H1 (cell line): ENCODE measurements at regions not wholly inside any gene's neighbourhood (a gene's known extent, or its start where the extent isn't known, plus 50 kb on each side); places are given as distances from the start of the nearest gene placed in this dataset.

Experiments
- CTCF ChIA-PET: fragments of 300-600 bp; sonication (Branson Sonifier 250); formaldehyde crosslinking; loops from one replicate; lab custom pipeline; 2021; ENCODE audit not compliant: partially characterized antibody; lab: Charles Lee
- POLR2A ChIA-PET: fragments of 300-600 bp; sonication (Branson Sonifier 250); formaldehyde crosslinking; loops from one replicate; lab custom pipeline; 2021; ENCODE audit warnings: inconsistent platforms; ENCODE audit not compliant: partially characterized antibody; lab: Charles Lee
- DNase-seq, 2 experiments: peaks; one replicate each; pipeline versions ENCODE4 v3.0.0 to v3.0.0-alpha.2; 2010 to 2022; ENCODE audit warnings: low spot score in 2 of 2, low read depth in 1 of 2, mixed read lengths in 1 of 2
- FAIRE-seq: peaks from 2 replicates; lab custom pipeline; 2011; peaks lifted over from hg19 to GRCh38; lab: Jason Lieb, UNC
- H2AFZ ChIP-seq: 2 replicates; pipeline ENCODE4 v1.8.1; 2012; ENCODE audit warnings: low read length, inconsistent platforms
- H2AK5ac ChIP-seq: 2 replicates; pipeline ENCODE4 v1.6.1; 2013; ENCODE audit warnings: low read depth, low read length
- H2BK120ac ChIP-seq: replicated peaks from 2 replicates; pipeline ENCODE3; 2013; ENCODE audit warnings: low read depth, low read length, inconsistent platforms
- H2BK12ac ChIP-seq: 2 replicates; pipeline ENCODE4 v1.6.1; 2013; ENCODE audit warnings: low read depth, low read length
- H2BK15ac ChIP-seq: 2 replicates; pipeline ENCODE4 v1.6.1; 2013; ENCODE audit warnings: low read length
- H2BK20ac ChIP-seq: 2 replicates; pipeline ENCODE4 v1.6.1; 2013; ENCODE audit warnings: low read length
- H2BK5ac ChIP-seq: 2 replicates; pipeline ENCODE4 v1.6.1; 2013; ENCODE audit warnings: low read depth, low read length
- H3K14ac ChIP-seq: 2 replicates; pipeline ENCODE4 v1.6.1; 2013; ENCODE audit warnings: inconsistent platforms; ENCODE audit not compliant: insufficient read length
- H3K18ac ChIP-seq: 2 replicates; pipeline ENCODE4 v1.6.1; 2013; ENCODE audit warnings: low read length; ENCODE audit errors: extremely low read depth
- H3K23ac ChIP-seq: 2 replicates; pipeline ENCODE4 v1.6.1; 2013; ENCODE audit warnings: inconsistent platforms; ENCODE audit not compliant: insufficient read length
- H3K23me2 ChIP-seq: 2 replicates; pipeline ENCODE4 v1.6.1; 2013; ENCODE audit warnings: low read depth, low read length
- H3K27ac ChIP-seq: 2 replicates; pipeline ENCODE4 v1.6.1; 2011; ENCODE audit warnings: low read depth, low read length, inconsistent platforms
- H3K27me3 ChIP-seq, 4 experiments: replicated peaks in 1 of 4; 1 replicate in 1 of 4; 2 replicates in 3 of 4; pipeline versions ENCODE4 v1.6.1 to v1.8.1; 2011 to 2013; ENCODE audit warnings: low read length in 3 of 4, mild to moderate bottlenecking in 3 of 4, inconsistent platforms in 2 of 4, mixed read lengths in 2 of 4, moderate library complexity in 1 of 4; ENCODE audit not compliant: control insufficient read depth in 3 of 4, insufficient read depth in 3 of 4; ENCODE audit errors: extremely low read depth in 1 of 4
- H3K36me3 ChIP-seq, 4 experiments: 2 replicates each; pipeline versions ENCODE4 v1.6.1 to v1.8.1; 2011 to 2013; ENCODE audit warnings: mild to moderate bottlenecking in 4 of 4, low read length in 3 of 4, moderate library complexity in 2 of 4, control low read depth in 1 of 4, inconsistent platforms in 1 of 4; ENCODE audit not compliant: insufficient read depth in 4 of 4, control insufficient read depth in 2 of 4
- H3K4ac ChIP-seq: replicated peaks from 2 replicates; pipeline ENCODE3; 2013; ENCODE audit warnings: low read length, low read depth, mixed read lengths, inconsistent platforms; ENCODE audit not compliant: insufficient read length
- H3K4me1 ChIP-seq, 4 experiments: replicated peaks in 1 of 4; 1 replicate in 1 of 4; 2 replicates in 3 of 4; pipeline versions ENCODE4 v1.6.1 to v1.8.1; 2011 to 2013; ENCODE audit warnings: low read length in 3 of 4, inconsistent platforms in 2 of 4, mixed read lengths in 1 of 4; ENCODE audit not compliant: insufficient read depth in 4 of 4, control insufficient read depth in 3 of 4
- H3K4me2 ChIP-seq, 2 experiments: 2 replicates each; pipeline versions ENCODE4 v1.6.1 to v1.8.1; 2011 to 2013; ENCODE audit warnings: low read depth in 2 of 2, low read length in 2 of 2, control low read depth in 1 of 2, inconsistent platforms in 1 of 2, mild to moderate bottlenecking in 1 of 2; ENCODE audit not compliant: insufficient read depth in 1 of 2
- H3K4me3 ChIP-seq, 4 experiments: fragments of 200-600, 300-600 bp in 1 of 4; sonication (generic), shearing (Covaris generic), sonication (Bioruptor Twin) in 1 of 4; 2 replicates each; pipeline versions ENCODE4 v1.5.1 to v1.8.1; 2011 to 2016; ENCODE audit warnings: low read length in 4 of 4, low read depth in 3 of 4, control low read depth in 2 of 4, inconsistent platforms in 2 of 4, mild to moderate bottlenecking in 2 of 4, mixed read lengths in 1 of 4, moderate library complexity in 1 of 4; ENCODE audit not compliant: insufficient read depth in 2 of 4; ENCODE audit errors: extremely low read depth in 1 of 4
- H3K56ac ChIP-seq: replicated peaks from 2 replicates; pipeline ENCODE3; 2013; ENCODE audit warnings: low read depth, mild to moderate bottlenecking, mixed read lengths, low read length, inconsistent platforms; ENCODE audit not compliant: insufficient read length
- H3K79me1 ChIP-seq: 2 replicates; pipeline ENCODE4 v1.6.1; 2013; ENCODE audit warnings: low read depth, low read length, control low read depth
- H3K79me2 ChIP-seq, 2 experiments: 2 replicates each; pipeline versions ENCODE4 v1.6.1 to v1.8.1; 2012 to 2013; ENCODE audit warnings: low read length in 2 of 2, mild to moderate bottlenecking in 2 of 2, inconsistent platforms in 1 of 2; ENCODE audit not compliant: insufficient read depth in 2 of 2, control insufficient read depth in 1 of 2
- H3K9ac ChIP-seq, 4 experiments: replicated peaks in 1 of 4; 1 replicate in 1 of 4; 2 replicates in 3 of 4; pipeline versions ENCODE4 v1.6.1 to v1.8.1; 2011 to 2013; ENCODE audit warnings: low read depth in 3 of 4, low read length in 3 of 4, control low read depth in 2 of 4, mild to moderate bottlenecking in 2 of 4, moderate library complexity in 2 of 4, inconsistent platforms in 1 of 4; ENCODE audit errors: extremely low read depth in 1 of 4
- H3K9me3 ChIP-seq, 2 experiments: 2 replicates each; pipeline versions ENCODE4 v1.6.1 to v1.8.1; 2012 to 2013; ENCODE audit warnings: mild to moderate bottlenecking in 2 of 2, moderate library complexity in 2 of 2, control low read depth in 1 of 2, inconsistent platforms in 1 of 2, low read depth in 1 of 2, low read length in 1 of 2, mixed read lengths in 1 of 2; ENCODE audit not compliant: insufficient read depth in 2 of 2
- H4K20me1 ChIP-seq, 2 experiments: replicated peaks in 1 of 2; 2 replicates each; pipeline versions ENCODE3 to v1.8.1; 2011 to 2013; ENCODE audit warnings: inconsistent platforms in 2 of 2, low read length in 2 of 2, mild to moderate bottlenecking in 1 of 2; ENCODE audit not compliant: insufficient read depth in 2 of 2, control insufficient read depth in 1 of 2
- H4K5ac ChIP-seq: 2 replicates; pipeline ENCODE4 v1.6.1; 2013; ENCODE audit warnings: low read length, low read depth, mixed read lengths, inconsistent platforms; ENCODE audit not compliant: insufficient read length
- H4K8ac ChIP-seq: 2 replicates; pipeline ENCODE4 v1.8.0; 2013; ENCODE audit warnings: mild to moderate bottlenecking, moderate library complexity, low read length, inconsistent platforms; ENCODE audit not compliant: insufficient read depth; ENCODE audit errors: extremely low read depth
- H4K91ac ChIP-seq: replicated peaks from 2 replicates; pipeline ENCODE3; 2013; ENCODE audit warnings: low read length, mixed read lengths, inconsistent platforms; ENCODE audit not compliant: insufficient read length
- CHD2 ChIP-seq: IDR thresholded peaks from 2 replicates; pipeline ENCODE4 v1.6.1; 2012; ENCODE audit warnings: low read length, improper control_type of control experiment
- NRF1 ChIP-seq: IDR thresholded peaks from 2 replicates; pipeline ENCODE4 v1.6.1; 2011; ENCODE audit warnings: mild to moderate bottlenecking, low read depth, low read length, improper control_type of control experiment
- SRF ChIP-seq: IDR thresholded peaks from 2 replicates; pipeline ENCODE4 v1.6.1; 2011; ENCODE audit warnings: mild to moderate bottlenecking, low read depth, low read length, moderate library complexity
- WGBS, 2 experiments: shearing (Covaris generic) in 1 of 2; methylation state at CpG; one replicate each; pipeline versions ENCODE4 v1.1.6 to v1.1.7; 2013 to 2015; ENCODE audit warnings: low lambda C conversion rate in 2 of 2, mixed read lengths in 2 of 2, inconsistent platforms in 1 of 2, low coverage in 1 of 2, missing lambda C conversion rate in 1 of 2; ENCODE audit not compliant: insufficient replicate concordance in 2 of 2, insufficient coverage in 1 of 2, insufficient read length in 1 of 2; ENCODE audit errors: extremely low coverage in 1 of 2, missing lambda C conversion rate in 1 of 2; 5-methylcytosine and 5-hydroxymethylcytosine counted together

DNA sequence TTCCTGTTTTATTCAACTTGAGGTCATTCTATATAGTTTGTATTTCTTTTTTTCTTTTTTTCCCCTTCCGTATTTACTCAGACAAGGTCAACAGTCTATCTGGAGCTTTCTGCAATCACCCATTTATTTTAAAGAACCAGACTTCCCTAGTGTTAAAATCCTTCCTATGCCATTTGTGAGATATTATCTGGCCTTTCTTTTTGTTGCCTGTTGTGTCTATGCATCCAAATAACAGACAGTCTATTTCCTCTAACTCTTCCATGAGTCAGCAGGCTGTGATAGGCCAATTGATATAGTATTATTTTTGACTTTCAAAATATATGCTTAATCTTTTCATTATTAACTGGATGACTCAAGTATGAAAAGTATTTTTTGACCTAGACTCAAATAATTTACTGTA is 291.2 kb upstream of the PTPRD start:
- no peak overlapping the region for H3K4me2 ChIP-seq
- no peak overlapping the region for H2BK120ac ChIP-seq
- no peak overlapping the region for H3K27ac ChIP-seq
- no peak overlapping the region for H3K9ac ChIP-seq
- H3K18ac ChIP-seq: no peak overlapping the region
- DNase-seq: no peak
- H3K4ac ChIP-seq: no peak overlapping the region
- no peaks in the 10 kb centered on the region for H3K9me3 ChIP-seq
- no peak overlapping the region for H4K91ac ChIP-seq
- no peak overlapping the region for H2BK5ac ChIP-seq
- H3K23me2 ChIP-seq: no peaks in the 10 kb centered on the region
- H3K4me1 ChIP-seq: no peaks in the 10 kb centered on the region
- H2BK15ac ChIP-seq: no peak overlapping the region
- H3K36me3 ChIP-seq: no peaks in the 10 kb centered on the region
- no peak for FAIRE-seq
- no peaks in the 10 kb centered on the region for H4K20me1 ChIP-seq
- H3K27me3 ChIP-seq: no peaks in the 10 kb centered on the region
- H4K8ac ChIP-seq: no peak overlapping the region
- no peak overlapping the region for H2BK12ac ChIP-seq
- TF ChIP-seq SRF (no peak), NRF1 (no peak), CHD2 (no peak)
- TF ChIP-seq, all 59 proteins: peak for 0
- ChIA-PET POLR2A (no interaction called here), CTCF (no interaction called here)
- Histone ChIP-seq H3K79me2 (no peaks in the 10 kb centered on the region), H2BK20ac (no peak overlapping the region), H2AFZ (no peak overlapping the region), H2AK5ac (no peak overlapping the region), H3K4me3 (no peak overlapping the region), H3K14ac (no peak overlapping the region), H3K23ac (no peak overlapping the region), H4K5ac (no peak overlapping the region), H3K56ac (no peak overlapping the region), H3K79me1 (no peaks in the 10 kb centered on the region)
- WGBS, 2 experiments: 94% methylated on average over 1 of the region's 1 CpG; no CpG with 5 or more reads in 1 of the 2 experiments
